HG03457 (cell line): ENCODE measurements at regions not wholly inside any gene's neighbourhood (a gene's known extent, or its start where the extent isn't known, plus 50 kb on each side); places are given as distances from the start of the nearest gene placed in this dataset.

ENCODE experiments used
- ATAC-seq: cut with Tn5 transposase; IDR thresholded peaks from one replicate; pipeline ENCODE4 v1.9.1; 2021; ENCODE audit warnings: moderate number of reproducible peaks; ENCODE audit not compliant: unreplicated experiment

GRCh38 chr10:78868861-78869260 lies 199.9 kb upstream of the ZMIZ1 start:
- ATAC-seq: no peak

DNA sequence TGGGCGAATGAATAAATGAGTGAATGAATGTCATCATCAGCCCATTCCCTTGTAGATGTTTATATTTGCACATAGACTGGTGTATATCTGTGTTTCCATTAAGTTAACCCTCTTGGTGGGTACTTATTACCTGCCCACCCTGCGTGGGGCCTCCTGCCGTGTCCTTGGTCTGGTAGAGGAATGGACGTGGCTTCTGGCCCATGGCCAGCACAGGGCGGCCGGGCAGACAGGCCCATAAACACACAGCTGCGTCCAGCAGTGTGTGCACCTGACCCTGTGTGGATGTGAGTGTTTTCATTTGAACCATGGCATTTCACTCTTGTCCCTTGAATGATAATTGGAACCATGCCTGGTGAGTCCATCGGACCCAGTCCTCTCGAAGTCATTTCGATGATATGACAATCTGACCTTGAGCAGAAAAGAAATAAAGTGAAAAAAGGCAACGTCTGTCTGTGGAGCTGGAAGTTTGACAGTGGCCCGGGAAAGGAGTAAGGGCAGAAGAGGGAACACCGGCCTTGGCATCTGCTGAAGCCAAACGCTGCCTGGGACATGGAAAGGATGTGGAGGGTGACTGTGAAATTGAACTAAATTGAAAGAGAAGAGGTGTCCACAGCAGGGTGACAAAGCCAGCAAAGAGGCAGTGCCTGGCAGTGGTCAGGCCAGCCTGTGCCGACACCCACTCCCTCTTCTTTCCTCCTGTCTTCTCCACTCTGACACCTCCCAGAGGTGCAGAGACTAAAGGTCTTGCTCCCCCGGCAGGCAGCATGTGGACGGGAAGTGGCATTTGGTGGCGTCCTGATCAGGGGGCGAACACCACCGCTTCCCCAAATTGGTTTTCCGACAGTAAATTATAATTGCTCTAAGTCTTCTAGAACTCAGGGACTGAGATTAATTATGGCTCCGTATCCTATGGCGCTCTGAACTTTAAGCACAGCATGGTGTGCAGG lies 199.0 kb upstream of the ZMIZ1 start:
- ATAC-seq: no peak

DNA sequence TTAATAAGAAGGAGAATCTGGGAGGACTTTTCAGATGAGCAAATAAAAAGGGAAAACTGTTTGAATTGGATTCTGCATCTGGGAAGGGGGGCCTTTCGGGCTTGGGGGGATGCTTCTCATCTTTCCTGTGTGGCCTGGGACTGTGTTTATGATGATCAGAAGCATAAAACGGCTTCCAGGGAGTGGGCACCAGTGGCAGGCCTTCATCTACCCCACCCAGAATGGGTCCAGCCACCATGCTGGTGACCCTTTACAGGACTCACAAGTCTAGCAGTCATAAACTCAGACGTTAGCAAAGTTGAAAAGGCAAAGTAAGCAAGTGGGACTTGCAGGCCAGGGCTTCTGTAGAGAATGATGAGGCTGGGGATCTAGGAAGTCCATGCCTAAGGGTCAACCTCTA lies 198.3 kb upstream of the ZMIZ1 start:
- ATAC-seq: no peak

DNA sequence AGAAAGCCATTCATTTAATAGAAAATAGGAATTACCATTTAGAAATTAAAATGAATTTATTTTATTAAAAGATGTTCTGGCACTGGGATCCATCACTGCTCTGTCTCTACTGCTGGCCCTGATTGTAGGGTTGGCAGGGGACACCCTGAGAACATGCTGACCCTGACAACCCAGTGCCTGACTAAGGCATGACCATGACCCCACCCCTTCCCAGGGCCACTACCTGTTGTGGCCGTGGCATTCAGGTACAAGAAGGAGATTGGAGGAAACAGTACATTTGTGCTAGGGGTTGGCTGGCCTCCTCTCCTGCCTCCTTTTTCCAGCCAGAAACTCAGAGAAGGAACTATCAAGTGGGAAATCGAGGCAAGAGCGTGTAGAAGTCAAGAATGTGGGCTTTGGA lies 197.0 kb upstream of the ZMIZ1 start:
- ATAC-seq: no peak

DNA sequence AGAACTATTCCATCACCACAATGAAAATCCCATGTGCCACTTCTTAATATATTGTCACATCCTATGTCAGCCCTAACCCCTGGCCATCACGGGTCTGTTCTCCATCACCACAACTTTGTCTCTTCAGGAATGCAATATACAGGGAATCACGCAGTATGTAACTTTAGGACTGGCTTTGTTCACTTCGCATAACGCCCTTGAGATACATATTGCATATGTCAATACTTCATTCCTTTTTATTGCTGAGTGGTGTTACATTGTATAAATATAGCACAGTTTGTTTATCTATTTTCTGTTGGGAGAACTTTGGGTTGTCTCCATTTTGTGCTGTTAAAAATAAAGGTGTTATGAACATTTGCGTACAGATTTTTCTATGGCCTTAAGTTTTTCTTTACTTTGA lies 195.4 kb upstream of the ZMIZ1 start:
- no peak for ATAC-seq

GRCh38 chr10:78875331-78875877 lies 193.4 kb upstream of the ZMIZ1 start:
- ATAC-seq: no peak

DNA sequence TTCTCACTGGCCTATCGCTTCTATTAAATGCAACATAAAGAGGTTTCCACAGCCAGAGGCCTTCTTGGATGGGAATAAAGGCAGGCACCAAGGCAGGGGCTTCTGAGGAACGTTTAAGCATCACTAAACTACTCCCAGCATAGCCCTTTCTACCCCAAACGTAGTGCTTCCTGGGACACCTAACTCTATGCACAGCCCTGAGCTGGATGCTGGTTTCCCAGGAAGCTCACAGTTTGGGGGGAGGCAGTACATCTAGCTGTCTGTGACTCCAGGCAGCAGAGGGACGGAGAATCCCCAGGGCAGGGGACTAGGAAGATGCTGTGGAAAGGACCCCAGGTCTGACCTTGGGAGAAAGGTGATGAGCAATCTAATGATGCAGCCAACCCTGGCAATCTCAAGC lies 192.8 kb upstream of the ZMIZ1 start:
- no peak for ATAC-seq

DNA sequence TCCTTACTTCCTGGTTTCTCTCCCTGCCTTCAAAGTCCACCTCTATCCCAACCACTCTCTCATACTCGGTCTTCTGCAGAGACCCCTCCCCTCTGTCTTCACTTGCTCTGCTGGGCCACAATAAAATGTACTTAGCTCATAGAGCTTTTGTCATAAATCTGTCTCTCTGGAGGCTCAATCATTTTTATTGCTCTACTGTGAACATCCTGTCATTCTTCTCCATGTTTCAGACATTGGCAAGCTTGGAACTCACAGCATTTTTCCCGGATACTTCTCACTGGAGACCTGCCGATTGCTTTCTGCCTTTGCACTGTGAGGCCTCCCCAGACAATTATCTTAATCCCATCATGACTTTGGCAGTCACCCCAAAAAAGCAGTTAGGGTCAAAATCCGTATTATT lies 192.3 kb upstream of the ZMIZ1 start:
- ATAC-seq: no peak

- no peak for ATAC-seq
Observed at GRCh38 chr10:78879621-78880020, 189.1 kb upstream of the ZMIZ1 start.

GRCh38 chr10:78886129-78886528 lies 182.6 kb upstream of the ZMIZ1 start:
- ATAC-seq: no peak

GRCh38 chr10:78889536-78890063 lies 179.2 kb upstream of the ZMIZ1 start:
- no peak for ATAC-seq

GRCh38 chr10:78890506-78890905 lies 178.3 kb upstream of the ZMIZ1 start:
- no peak for ATAC-seq

- no peak for ATAC-seq
Observed at GRCh38 chr10:78891741-78892140, 177.0 kb upstream of the ZMIZ1 start.

GRCh38 chr10:78892338-78893176 lies 176.2 kb upstream of the ZMIZ1 start:
- ATAC-seq: no peak

DNA sequence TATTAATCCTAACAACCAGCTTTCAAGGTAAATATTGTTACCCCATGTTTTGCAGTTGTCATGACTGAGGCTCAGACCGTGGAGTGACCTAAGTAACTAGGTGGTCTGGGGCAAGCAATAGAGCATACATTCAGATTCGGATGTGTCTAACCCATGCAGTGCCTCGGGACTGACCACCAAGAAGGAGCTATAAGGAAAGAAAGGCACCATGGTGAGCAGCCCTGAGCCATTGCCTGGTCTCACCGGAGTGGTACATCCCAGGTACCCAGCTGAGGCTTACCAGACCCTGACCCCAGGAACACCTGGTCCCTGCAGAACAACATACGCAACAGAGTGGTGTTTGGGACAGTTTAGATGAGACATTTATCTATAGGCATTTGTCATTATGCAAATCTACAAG lies 175.5 kb upstream of the ZMIZ1 start:
- ATAC-seq: no peak

DNA sequence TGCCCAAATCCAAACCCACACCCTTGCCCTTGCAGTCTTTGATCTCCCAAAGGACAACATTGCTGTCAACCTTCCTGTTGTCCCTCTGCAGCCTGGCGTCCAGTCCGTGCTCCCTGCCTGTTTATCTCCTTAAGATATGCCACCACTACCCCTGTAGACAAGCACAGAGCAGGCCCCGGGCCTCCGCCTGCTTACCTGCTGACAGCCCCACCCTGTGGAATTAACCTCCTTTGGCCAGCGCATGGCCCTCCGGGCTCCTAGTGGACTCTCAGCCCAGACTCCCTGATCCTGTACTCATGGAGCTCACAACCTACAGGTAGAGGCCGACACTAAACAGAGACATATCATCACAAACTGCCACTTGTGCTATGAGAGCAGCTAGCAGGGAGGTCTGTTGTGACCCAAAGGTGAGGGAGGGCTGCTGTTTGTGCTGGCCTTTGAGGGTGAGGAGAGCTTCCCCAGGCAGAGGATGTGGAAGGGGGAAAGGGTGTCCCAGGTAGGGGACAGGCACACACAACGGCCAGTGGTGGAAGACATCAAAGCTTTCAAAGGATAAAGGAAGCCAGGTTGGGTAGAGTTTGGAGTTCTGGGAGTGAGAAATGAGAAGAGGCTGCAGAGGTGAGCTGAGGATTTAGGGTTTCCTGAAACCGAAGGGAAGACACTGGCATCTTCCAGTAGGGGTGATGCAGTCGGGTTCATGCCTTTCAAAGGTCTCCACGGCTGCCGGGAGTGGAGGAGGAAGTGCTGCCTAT lies 174.5 kb upstream of the ZMIZ1 start:
- ATAC-seq: no peak

- ATAC-seq: no peak
Observed at GRCh38 chr10:78894841-78895195, 173.9 kb upstream of the ZMIZ1 start.

- no peak for ATAC-seq
Observed at GRCh38 chr10:78895469-78895868, 173.3 kb upstream of the ZMIZ1 start.

DNA sequence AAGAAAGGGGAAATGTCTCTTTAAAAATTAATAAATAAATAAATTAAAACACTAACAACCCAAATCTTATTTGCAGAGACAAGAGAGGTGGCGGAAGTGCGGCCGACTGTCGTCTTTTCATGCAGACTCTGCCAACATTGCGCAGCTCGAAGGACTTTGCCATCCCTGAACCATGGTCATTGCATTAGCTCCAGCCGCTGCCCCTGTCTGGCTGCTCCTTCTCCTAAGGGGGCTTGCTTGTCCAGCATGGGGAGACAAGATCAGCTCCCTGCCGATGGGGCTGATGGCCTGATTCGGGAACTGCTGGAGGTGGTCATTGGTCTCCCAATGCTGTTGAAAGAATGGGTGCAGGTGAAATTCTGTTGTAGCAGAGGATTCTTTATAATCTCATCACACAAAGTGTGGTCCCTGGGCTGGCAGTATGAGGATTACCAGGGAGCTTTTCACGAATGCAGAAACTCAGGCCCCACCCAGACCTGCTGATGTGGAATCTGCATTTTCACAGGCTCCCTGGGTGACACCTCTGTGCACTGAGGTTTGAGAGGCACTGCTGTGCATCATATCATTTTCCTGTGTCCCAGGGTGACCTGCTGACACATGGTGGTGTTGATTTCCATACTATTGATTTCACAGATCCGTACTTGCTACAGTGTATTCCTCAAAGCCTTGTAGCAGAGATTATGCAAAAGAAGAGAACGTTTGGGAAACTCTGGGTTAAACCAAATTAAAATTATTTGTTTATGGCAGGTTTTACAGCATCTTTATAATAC lies 172.4 kb upstream of the ZMIZ1 start:
- ATAC-seq: no peak
